SU-DHL-6 (cell line): ENCODE measurements at regions not wholly inside any gene's neighbourhood (a gene's known extent, or its start where the extent isn't known, plus 50 kb on each side); places are given as distances from the start of the nearest gene placed in this dataset.

Source experiments
- H2AFZ ChIP-seq: fragments of 200-600 bp; sonication (generic); 2 replicates; pipeline ENCODE4 v1.6.1; 2014; ENCODE audit warnings: low read depth, mild to moderate bottlenecking, moderate library complexity, mixed read lengths, antibody characterized with exemption, low read length; ENCODE audit not compliant: severe bottlenecking
- H3F3A ChIP-seq: fragments of 200-600 bp; shearing (Covaris generic); 2 replicates; pipeline ENCODE4 v1.6.0; 2016; ENCODE audit warnings: antibody characterized with exemption, mild to moderate bottlenecking; ENCODE audit not compliant: insufficient read depth
- H3K27ac ChIP-seq: fragments of 200-600 bp; sonication (generic); 2 replicates; pipeline ENCODE4 v1.5.1; 2016; ENCODE audit warnings: low read depth, mild to moderate bottlenecking, low read length, moderate library complexity, mixed read lengths
- H3K27me3 ChIP-seq: fragments of 200-600 bp; sonication (generic), shearing (Covaris generic); 2 replicates; pipeline ENCODE4 v1.6.0; 2014; ENCODE audit warnings: mild to moderate bottlenecking, low read length
- H3K36me3 ChIP-seq: fragments of 200-600 bp; sonication (generic); 2 replicates; pipeline ENCODE4 v1.6.1; 2014; ENCODE audit warnings: mild to moderate bottlenecking, low read length, mixed read lengths
- H3K4me2 ChIP-seq: fragments of 300-600, 200-600 bp; shearing (Covaris generic), sonication (generic); 2 replicates; pipeline ENCODE4 v1.6.0; 2014; ENCODE audit warnings: low read length, low read depth, mild to moderate bottlenecking; ENCODE audit not compliant: poor library complexity, severe bottlenecking
- H3K4me3 ChIP-seq: fragments of 200-600 bp; sonication (generic); 2 replicates; pipeline ENCODE4 v1.5.1; 2014; ENCODE audit warnings: antibody characterized with exemption, low read length, mild to moderate bottlenecking, mixed read lengths; ENCODE audit not compliant: insufficient read depth, poor library complexity, severe bottlenecking
- H3K79me2 ChIP-seq: fragments of 200-600 bp; sonication (generic); 2 replicates; pipeline ENCODE4 v1.6.1; 2014; ENCODE audit warnings: mild to moderate bottlenecking, low read length, moderate library complexity; ENCODE audit not compliant: insufficient read depth
- H3K9ac ChIP-seq: fragments of 200-600 bp; sonication (generic); 2 replicates; pipeline ENCODE4 v1.7.0; 2014; ENCODE audit warnings: mild to moderate bottlenecking, low read length
- H3K9me2 ChIP-seq: fragments of 200-600 bp; sonication (generic); replicated peaks from 2 replicates; pipeline ENCODE4 v1.6.1; 2014; ENCODE audit warnings: low read length; ENCODE audit not compliant: insufficient read depth
- H3K9me3 ChIP-seq: fragments of 200-600 bp; sonication (generic); 2 replicates; pipeline ENCODE4 v1.6.1; 2014; ENCODE audit warnings: low read length, mixed read lengths; ENCODE audit not compliant: insufficient read depth
- H4K20me1 ChIP-seq: fragments of 200-600 bp; sonication (generic); 2 replicates; pipeline ENCODE4 v1.6.1; 2014; ENCODE audit warnings: low read depth, mild to moderate bottlenecking, antibody characterized with exemption, low read length, moderate library complexity, mixed read lengths
- CTCF ChIP-seq: fragments of 200-600 bp; sonication (generic); IDR thresholded peaks from one replicate; pipeline ENCODE4 v1.5.1; 2017; ENCODE audit warnings: antibody characterized with exemption, mild to moderate bottlenecking, low read length, moderate library complexity; ENCODE audit not compliant: insufficient read depth, poor library complexity, severe bottlenecking
- EZH2phosphoT487 ChIP-seq: fragments of 200-600 bp; sonication (generic), shearing (Covaris generic); conservative IDR thresholded peaks from 2 replicates; pipeline ENCODE4 v1.6.1; 2018; ENCODE audit warnings: mild to moderate bottlenecking, antibody characterized with exemption, low read length, moderate library complexity, mixed read lengths

GRCh38 chr16:51374790-51375189, 223.7 kb upstream of the SALL1 start:
- H3K9me2 ChIP-seq: no peaks in the 10 kb centered on the region
- no peaks in the 10 kb centered on the region for H4K20me1 ChIP-seq
- no peak overlapping the region for H3K4me2 ChIP-seq
- H3F3A ChIP-seq: no peaks in the 10 kb centered on the region
- no peak overlapping the region for H2AFZ ChIP-seq
- H3K27ac ChIP-seq: no peak overlapping the region
- no peak for TF ChIP-seq CTCF
- TF ChIP-seq EZH2phosphoT487: no peak
- no peaks in the 10 kb centered on the region for H3K27me3 ChIP-seq
- no peak overlapping the region for H3K4me3 ChIP-seq
- H3K36me3 ChIP-seq: no peaks in the 10 kb centered on the region
- no peaks in the 10 kb centered on the region for H3K79me2 ChIP-seq
- H3K9me3 ChIP-seq: no peaks in the 10 kb centered on the region
- H3K9ac ChIP-seq: no peak overlapping the region

GRCh38 chr16:51374346-51374745, 223.3 kb upstream of the SALL1 start:
- H3K36me3 ChIP-seq: no peaks in the 10 kb centered on the region
- no peaks in the 10 kb centered on the region for H3K27me3 ChIP-seq
- no peak overlapping the region for H2AFZ ChIP-seq
- H4K20me1 ChIP-seq: no peaks in the 10 kb centered on the region
- H3K9me3 ChIP-seq: no peaks in the 10 kb centered on the region
- H3K27ac ChIP-seq: no peak overlapping the region
- H3K4me2 ChIP-seq: no peak overlapping the region
- no peak for TF ChIP-seq CTCF
- no peak for TF ChIP-seq EZH2phosphoT487
- no peaks in the 10 kb centered on the region for H3K79me2 ChIP-seq
- no peak overlapping the region for H3K9ac ChIP-seq
- no peak overlapping the region for H3K4me3 ChIP-seq
- no peaks in the 10 kb centered on the region for H3F3A ChIP-seq
- H3K9me2 ChIP-seq: no peaks in the 10 kb centered on the region

GRCh38 chr16:51365715-51366114, 214.6 kb upstream of the SALL1 start:
- H3F3A ChIP-seq: no peaks in the 10 kb centered on the region
- no peak overlapping the region for H3K4me2 ChIP-seq
- no peaks in the 10 kb centered on the region for H3K36me3 ChIP-seq
- H3K9me3 ChIP-seq: no peaks in the 10 kb centered on the region
- H2AFZ ChIP-seq: no peak overlapping the region
- no peak overlapping the region for H3K27ac ChIP-seq
- no peaks in the 10 kb centered on the region for H3K79me2 ChIP-seq
- H3K27me3 ChIP-seq: no peaks in the 10 kb centered on the region
- no peak overlapping the region for H3K9ac ChIP-seq
- H4K20me1 ChIP-seq: no peaks in the 10 kb centered on the region
- no peak overlapping the region for H3K4me3 ChIP-seq
- no peaks in the 10 kb centered on the region for H3K9me2 ChIP-seq
- TF ChIP-seq CTCF (no peak), EZH2phosphoT487 (no peak)
